ENCODE measurements at regions not wholly inside any gene's neighbourhood (a gene's known extent, or its start where the extent isn't known, plus 50 kb on each side); places are given as distances from the start of the nearest gene placed in this dataset.

GRCh38 chr4:63492515-63492914, 916.7 kb downstream of the TECRL start:
- no peak for DNase-seq (ENCODE audit: low spot score)

GRCh38 chr4:63464393-63464792, 944.9 kb downstream of the TECRL start:
- DNase-seq (ENCODE audit: low spot score): no peak

GRCh38 chr4:63460075-63460474, 949.2 kb downstream of the TECRL start:
- DNase-seq (ENCODE audit: low spot score): no peak

DNA sequence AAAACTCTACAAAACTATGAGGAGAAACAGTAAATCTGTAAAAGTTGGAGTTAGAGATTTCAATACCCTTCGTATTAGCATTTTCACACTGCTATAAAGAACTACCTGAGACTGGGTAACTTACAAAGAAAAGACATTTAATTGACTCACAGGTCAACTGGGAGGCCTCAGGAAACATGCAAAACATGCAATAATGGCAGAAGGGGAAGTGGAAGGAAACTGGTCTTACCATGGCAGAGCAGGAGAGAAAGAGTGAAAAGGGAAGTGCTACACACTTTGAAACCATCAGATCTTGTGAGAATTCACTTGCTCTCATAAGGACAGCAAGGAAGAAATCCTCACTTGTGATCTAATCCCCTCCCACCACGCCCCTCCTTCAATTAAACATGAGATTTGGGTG, 949.9 kb downstream of the TECRL start:
- DNase-seq (ENCODE audit: low spot score): no peak

- no peak for DNase-seq (ENCODE audit: low spot score)
Measured at GRCh38 chr4:63458010-63458409, 951.2 kb downstream of the TECRL start.

DNA sequence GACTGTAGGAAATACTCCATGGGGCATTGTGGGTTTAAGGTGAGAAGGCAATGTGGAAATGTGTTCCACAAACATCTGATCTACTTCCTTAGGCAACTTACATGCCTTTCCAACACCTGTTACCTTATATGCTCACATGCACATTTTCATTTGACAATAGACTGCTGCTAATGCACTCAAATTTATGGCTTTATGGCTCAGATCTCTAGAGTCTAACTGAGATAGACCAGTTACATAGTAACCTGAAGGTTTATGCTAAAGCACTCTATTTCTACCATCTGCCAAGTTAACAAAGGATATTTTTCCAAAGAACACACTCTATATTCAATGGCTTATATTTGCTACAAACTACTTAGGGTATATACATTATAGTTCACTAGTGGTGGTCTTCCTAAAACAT, 969.0 kb downstream of the TECRL start:
- no peak for DNase-seq (ENCODE audit: low spot score)

GRCh38 chr4:63430105-63430504, 979.1 kb downstream of the TECRL start:
- no peak for DNase-seq (ENCODE audit: low spot score)

GRCh38 chr4:63396269-63396668, 1013.0 kb downstream of the TECRL start:
- no peak for DNase-seq (ENCODE audit: low spot score)

- no peak for DNase-seq (ENCODE audit: low spot score)
Measured at GRCh38 chr4:63393544-63393943, 1015.7 kb downstream of the TECRL start.

DNA sequence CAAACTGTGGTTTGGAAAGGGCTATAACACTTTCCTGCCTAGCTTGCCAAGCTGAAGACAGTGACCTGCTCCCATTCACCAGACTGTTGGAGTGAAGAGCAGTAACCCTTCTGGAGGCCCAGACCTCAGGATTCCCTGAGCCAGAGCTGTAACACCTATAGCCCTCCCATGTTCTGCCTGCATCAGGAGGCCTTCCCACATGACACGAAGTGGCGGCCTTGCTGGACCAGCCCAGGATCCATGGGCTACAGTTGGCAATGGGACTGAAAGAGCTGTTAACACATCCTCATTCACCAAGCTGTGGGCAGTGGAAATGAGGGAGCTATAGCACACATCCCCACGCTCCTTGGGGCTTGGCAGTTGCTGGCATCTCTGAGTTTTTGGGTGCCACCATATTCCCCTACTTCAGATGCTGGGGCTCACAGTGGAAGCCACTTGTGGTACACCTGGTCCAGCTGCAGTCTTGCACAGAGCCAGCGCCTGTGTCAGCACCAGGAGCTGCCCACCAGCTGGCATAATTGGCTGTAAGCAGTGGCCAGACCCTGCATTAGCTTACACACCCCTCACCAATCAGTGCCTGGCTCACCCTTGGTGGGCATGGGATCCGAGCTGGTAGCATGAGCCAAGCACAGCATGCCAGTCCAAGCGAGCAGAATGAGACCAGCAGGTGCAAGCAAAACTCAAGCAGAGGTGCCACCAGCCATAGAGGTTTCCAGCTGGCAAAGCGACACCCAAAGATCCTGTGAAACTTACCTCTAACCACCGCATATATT, 1029.3 kb downstream of the TECRL start:
- no peak for DNase-seq (ENCODE audit: low spot score)

- no peak for DNase-seq (ENCODE audit: low spot score)
Measured at GRCh38 chr4:63371001-63371400, 1038.2 kb downstream of the TECRL start.

DNA sequence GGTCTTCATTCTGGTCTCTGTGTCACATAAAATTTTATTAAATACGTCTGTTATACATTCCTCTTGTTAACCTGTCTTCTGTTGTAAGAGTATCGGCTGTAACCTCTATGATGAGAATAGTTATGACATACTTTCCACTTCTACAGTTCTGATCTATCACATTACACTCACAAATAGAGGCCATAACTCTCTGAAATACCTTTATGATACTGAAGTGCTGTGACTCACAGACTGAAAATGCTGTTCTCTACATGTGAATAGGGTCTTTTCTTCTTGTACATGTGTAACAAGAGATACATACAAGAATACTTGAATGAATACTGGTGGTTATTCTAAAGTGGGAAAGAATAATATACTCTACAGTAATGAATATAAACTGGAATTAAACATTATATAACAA, 1047.6 kb downstream of the TECRL start:
- DNase-seq (ENCODE audit: low spot score): peak; percentile 20

- DNase-seq (ENCODE audit: low spot score): no peak
Measured at GRCh38 chr4:63361066-63361465, 1048.2 kb downstream of the TECRL start.

GRCh38 chr4:63349674-63350025, 1059.6 kb downstream of the TECRL start:
- no peak for DNase-seq (ENCODE audit: low spot score)

DNA sequence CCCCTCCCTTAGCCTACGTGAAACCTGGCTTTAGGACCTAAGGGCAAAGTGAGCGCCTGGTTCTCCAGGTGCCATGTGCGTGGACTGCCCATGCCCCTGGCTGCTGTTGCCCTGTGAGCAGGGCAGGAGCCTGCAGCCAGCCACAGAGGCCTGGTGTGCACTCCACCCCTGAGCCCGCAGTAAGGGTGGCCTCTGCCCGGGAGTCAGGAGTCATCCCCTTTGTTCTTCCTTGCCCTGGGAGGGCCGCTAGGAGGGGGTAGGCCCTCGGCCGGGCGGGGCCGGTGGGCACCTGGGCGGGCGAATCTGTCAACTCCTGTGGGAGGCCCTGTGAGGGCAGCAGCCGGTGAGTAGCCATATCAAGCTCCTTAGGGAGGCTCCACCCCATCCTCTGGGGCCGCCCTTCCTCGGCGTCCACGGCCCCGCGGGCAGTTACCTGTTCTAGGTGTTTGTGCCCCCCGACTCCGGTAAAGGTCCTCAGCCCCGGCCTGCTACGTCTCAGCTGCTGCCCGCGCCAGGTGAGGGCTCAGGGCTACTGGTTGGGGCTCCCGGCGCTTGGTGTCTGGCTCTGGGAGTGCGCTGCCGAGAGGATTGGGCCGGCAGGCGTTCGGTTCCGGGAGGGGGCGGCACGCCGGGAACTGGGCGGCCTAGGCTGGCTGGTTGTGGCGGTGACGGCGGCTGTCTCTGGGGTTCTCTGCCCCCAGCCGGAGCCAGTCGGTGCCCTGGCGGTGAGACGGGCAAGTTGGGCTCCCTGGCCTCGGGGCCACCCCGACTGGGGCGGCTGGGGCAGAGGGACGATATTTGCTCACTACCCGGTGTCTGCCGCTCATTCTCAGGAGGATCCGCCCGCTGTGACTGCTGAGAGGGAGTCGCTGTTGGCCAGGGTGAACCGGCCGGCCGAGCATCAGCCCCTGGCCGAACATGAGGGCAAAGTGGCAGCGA, 1060.2 kb downstream of the TECRL start:
- DNase-seq (ENCODE audit: low spot score): no peak

GRCh38 chr4:63325140-63325539, 1084.1 kb downstream of the TECRL start:
- DNase-seq (ENCODE audit: low spot score): no peak

DNA sequence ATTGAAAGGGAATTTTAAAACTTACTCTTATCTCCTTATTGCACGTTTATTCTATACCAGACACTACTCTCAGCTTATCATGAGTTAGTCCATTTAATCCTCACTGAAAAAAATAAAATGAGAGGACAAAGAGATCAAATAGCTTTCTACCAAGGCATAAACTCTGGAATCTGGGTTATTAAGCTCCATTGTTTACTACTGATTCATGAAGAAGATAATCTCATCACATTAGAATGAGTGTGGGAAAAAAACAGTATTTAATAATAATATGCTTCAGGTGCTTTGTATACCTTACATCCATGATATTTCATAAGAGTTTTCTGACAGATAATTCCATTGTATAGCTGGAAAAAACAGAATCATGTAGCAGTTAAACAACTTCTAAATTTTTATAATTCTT, 1092.6 kb downstream of the TECRL start:
- DNase-seq (ENCODE audit: low spot score): no peak

DNA sequence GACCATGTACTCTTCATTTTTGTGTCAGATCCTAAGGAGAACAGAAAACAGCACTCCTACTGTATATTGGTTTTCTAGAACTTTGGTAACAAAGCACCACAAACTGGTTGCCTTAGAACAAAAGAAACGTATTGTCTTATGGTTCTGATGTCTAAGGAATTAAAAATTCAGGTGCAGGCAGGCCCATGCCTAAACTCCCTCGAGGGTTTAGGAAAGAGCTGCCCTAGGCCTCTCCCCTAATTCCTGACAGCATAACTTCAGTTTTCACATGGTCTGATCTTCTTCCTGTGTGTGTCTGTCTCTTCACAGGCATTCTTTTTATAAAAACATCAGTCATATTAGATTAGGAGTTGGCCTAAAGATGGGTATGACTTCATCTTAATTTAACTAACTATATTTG, 1093.6 kb downstream of the TECRL start:
- DNase-seq (ENCODE audit: low spot score): no peak

- no peak for DNase-seq (ENCODE audit: low spot score)
Measured at GRCh38 chr4:63308697-63309096, 1100.6 kb downstream of the TECRL start.

- DNase-seq (ENCODE audit: low spot score): no peak
Measured at GRCh38 chr4:63302792-63303191, 1106.5 kb downstream of the TECRL start.

GRCh38 chr4:63302078-63302477, 1107.2 kb downstream of the TECRL start:
- no peak for DNase-seq (ENCODE audit: low spot score)

DNA sequence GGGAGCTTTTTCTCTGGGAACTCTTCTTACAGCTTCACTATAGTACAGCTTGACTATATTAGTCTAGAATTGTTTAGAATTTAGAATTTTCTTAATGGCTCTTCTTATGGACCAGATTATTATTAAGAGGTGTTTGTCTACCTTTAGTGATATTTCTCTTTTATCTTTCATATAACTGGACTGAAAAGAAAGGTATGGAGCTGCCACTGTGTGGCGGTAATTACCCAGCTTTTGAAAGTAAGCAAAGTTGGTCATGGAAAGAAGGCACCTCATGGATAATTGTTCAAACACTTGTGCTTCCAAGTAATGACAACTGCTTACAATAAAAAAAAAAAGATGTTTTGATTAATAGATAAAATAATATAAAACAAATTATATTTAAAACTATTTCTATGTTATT, 1112.5 kb downstream of the TECRL start:
- DNase-seq (ENCODE audit: low spot score): no peak

DNA sequence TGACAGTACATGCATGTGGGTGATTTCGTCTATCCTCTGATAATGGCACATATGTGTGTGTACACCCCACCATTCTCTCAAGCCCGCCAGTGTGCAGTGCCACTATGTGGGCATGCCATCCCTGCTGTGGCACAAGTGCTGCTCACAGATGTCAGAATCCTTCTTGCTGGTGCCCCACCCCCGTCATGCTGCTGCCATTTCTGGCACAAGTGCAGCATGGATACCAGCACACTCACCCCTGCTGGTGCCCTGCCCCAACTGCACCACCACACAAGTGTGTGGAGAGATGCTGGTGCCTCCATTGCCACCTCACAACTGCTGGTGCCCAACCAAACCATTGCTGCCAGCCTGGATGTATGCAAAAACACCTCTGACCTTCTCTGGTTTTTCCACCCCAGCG, 1133.8 kb downstream of the TECRL start:
- no peak for DNase-seq (ENCODE audit: low spot score)

Measured in COLO829 (cell line).